GM19238 (cell line): ENCODE measurements at regions not wholly inside any gene's neighbourhood (a gene's known extent, or its start where the extent isn't known, plus 50 kb on each side); places are given as distances from the start of the nearest gene placed in this dataset.
"Not testable (repeated sequence)": the region's sequence is repeated elsewhere in the genome, so short reads cannot be mapped to it uniquely, and the experiment has no call there.

ENCODE experiments used
- DNase-seq: peaks from one replicate; pipeline ENCODE4 v3.0.0; 2011; ENCODE audit warnings: low spot score; ENCODE audit not compliant: insufficient read length

GRCh38 chr11:80317612-80318011, 876.8 kb upstream of the TENM4 start:
- no peak for DNase-seq

GRCh38 chr11:80315200-80315599, 874.4 kb upstream of the TENM4 start:
- no peak for DNase-seq

GRCh38 chr11:80309301-80309700, 868.5 kb upstream of the TENM4 start:
- no peak for DNase-seq

- DNase-seq: no peak
Measured at GRCh38 chr11:80307676-80308075, 866.8 kb upstream of the TENM4 start.

- no peak for DNase-seq
Measured at GRCh38 chr11:80297858-80298632, 857.2 kb upstream of the TENM4 start.

GRCh38 chr11:80293293-80293692, 852.5 kb upstream of the TENM4 start:
- no peak for DNase-seq

- DNase-seq: no peak
Measured at GRCh38 chr11:80284946-80285785, 844.3 kb upstream of the TENM4 start.

- DNase-seq: no peak
Measured at GRCh38 chr11:80282643-80283042, 841.8 kb upstream of the TENM4 start.

- DNase-seq: no peak
Measured at GRCh38 chr11:80281194-80281593, 840.4 kb upstream of the TENM4 start.

- DNase-seq: no peak
Measured at GRCh38 chr11:80280737-80281136, 839.9 kb upstream of the TENM4 start.

GRCh38 chr11:80261776-80262175, 820.9 kb upstream of the TENM4 start:
- DNase-seq: no peak

GRCh38 chr11:80257319-80258015, 816.6 kb upstream of the TENM4 start:
- DNase-seq: not testable (repeated sequence)

GRCh38 chr11:80255021-80255420, 814.2 kb upstream of the TENM4 start:
- no peak for DNase-seq

- DNase-seq: no peak
Measured at GRCh38 chr11:80241766-80242165, 800.9 kb upstream of the TENM4 start.

GRCh38 chr11:80240245-80240644, 799.4 kb upstream of the TENM4 start:
- DNase-seq: no peak

- no peak for DNase-seq
Measured at GRCh38 chr11:80239217-80239616, 798.4 kb upstream of the TENM4 start.

- DNase-seq: no peak
Measured at GRCh38 chr11:80227915-80228314, 787.1 kb upstream of the TENM4 start.

- no peak for DNase-seq
Measured at GRCh38 chr11:80214413-80214812, 773.6 kb upstream of the TENM4 start.

- no peak for DNase-seq
Measured at GRCh38 chr11:80211673-80212072, 770.8 kb upstream of the TENM4 start.

GRCh38 chr11:80204021-80204420, 763.2 kb upstream of the TENM4 start:
- no peak for DNase-seq

GRCh38 chr11:80196932-80197554, 756.2 kb upstream of the TENM4 start:
- no peak for DNase-seq

- DNase-seq: no peak
Measured at GRCh38 chr11:80196041-80196440, 755.2 kb upstream of the TENM4 start.
